B cell (primary cell): ENCODE measurements at regions not wholly inside any gene's neighbourhood (a gene's known extent, or its start where the extent isn't known, plus 50 kb on each side); places are given as distances from the start of the nearest gene placed in this dataset. TPM values are rescaled to one million over a fixed set of nuclear protein-coding genes. Genes with fewer than 3 reads are reported as not detected.
"Not testable (repeated sequence)": the region's sequence is repeated elsewhere in the genome, so short reads cannot be mapped to it uniquely, and the experiment has no call there.

ENCODE experiments used
- ATAC-seq: fragments of 200-7000 bp; cut with Tn5 transposase; one replicate; pipeline ENCODE4 v1.10.0; 2021; ENCODE audit warnings: low read depth, mild to moderate bottlenecking, moderate number of reproducible peaks, moderate library complexity
- CTCF ChIA-PET: fragments of 350-600 bp; sonication (Branson Sonifier 250); formaldehyde crosslinking; loops from one replicate; lab custom pipeline; 2021; ENCODE audit warnings: antibody characterized with exemption, inconsistent platforms; lab: Charles Lee
- POLR2A ChIA-PET: fragments of 350-600 bp; sonication (Branson Sonifier 250); formaldehyde crosslinking; loops from one replicate; lab custom pipeline; 2021; ENCODE audit warnings: antibody characterized with exemption; lab: Charles Lee
- DNase-seq: peaks from one replicate; pipeline ENCODE4 v3.0.0; 2013
- H2AFZ ChIP-seq: 2 replicates; pipeline ENCODE4 v1.6.1; 2012; ENCODE audit warnings: mild to moderate bottlenecking, low read depth, low read length; ENCODE audit not compliant: insufficient read depth, poor library complexity, severe bottlenecking
- H3K27ac ChIP-seq, 2 donors: 1 replicate in 1 of 2; 2 replicates in 1 of 2; pipeline ENCODE4 v1.5.1; 2012 to 2013; ENCODE audit warnings: low read length in 2 of 2, mild to moderate bottlenecking in 2 of 2, moderate library complexity in 1 of 2
- H3K27me3 ChIP-seq, 4 experiments: fragments of 200-600 bp in 1 of 4; sonication (generic) in 1 of 4; replicated peaks in 1 of 4; 1 replicate in 2 of 4; 2 replicates in 2 of 4; pipeline versions ENCODE4 v1.6.1 to v1.7.0; 2013 to 2016; ENCODE audit warnings: low read length in 3 of 4, mild to moderate bottlenecking in 2 of 4, mixed read lengths in 1 of 4, moderate library complexity in 1 of 4; ENCODE audit not compliant: insufficient read depth in 4 of 4, control insufficient read depth in 3 of 4; ENCODE audit errors: control extremely low read depth in 1 of 4
- H3K36me3 ChIP-seq, 2 experiments: replicated peaks in 1 of 2; 1 replicate in 1 of 2; 2 replicates in 1 of 2; pipeline versions ENCODE4 v1.6.1 to v1.7.1; 2013; ENCODE audit warnings: low read length in 1 of 2; ENCODE audit not compliant: insufficient read depth in 2 of 2, control insufficient read depth in 1 of 2; ENCODE audit errors: control extremely low read depth in 1 of 2, extremely low read depth in 1 of 2
- H3K4me1 ChIP-seq, 2 donors: fragments of 200-600 bp in 1 of 2; sonication (generic) in 1 of 2; 1 replicate in 1 of 2; 2 replicates in 1 of 2; pipeline versions ENCODE4 v1.5.1 to v1.6.1; 2013 to 2017; ENCODE audit warnings: low read length in 2 of 2; ENCODE audit not compliant: control insufficient read depth in 2 of 2, insufficient read depth in 2 of 2
- H3K4me2 ChIP-seq: replicated peaks from 2 replicates; pipeline ENCODE3; 2012; ENCODE audit warnings: mild to moderate bottlenecking, low read depth, low read length; ENCODE audit not compliant: poor library complexity, severe bottlenecking
- H3K4me3 ChIP-seq, 5 experiments: fragments of 200-600 bp in 1 of 5; sonication (generic) in 1 of 5; 1 replicate in 3 of 5; 2 replicates in 2 of 5; pipeline versions ENCODE4 v1.5.1 to v1.7.0; 2011 to 2016; ENCODE audit warnings: low read length in 4 of 5, mild to moderate bottlenecking in 4 of 5, low read depth in 2 of 5, control low read depth in 1 of 5, moderate library complexity in 1 of 5; ENCODE audit not compliant: insufficient read depth in 1 of 5; ENCODE audit errors: control extremely low read depth in 1 of 5, extremely low read depth in 1 of 5
- H3K79me2 ChIP-seq: fragments of 200-600 bp; sonication (generic); one replicate; pipeline ENCODE4 v1.6.0; 2016; ENCODE audit warnings: low read length; ENCODE audit not compliant: control insufficient read depth, insufficient read depth
- H3K9ac ChIP-seq: fragments of 200-600 bp; sonication (generic); 2 replicates; pipeline ENCODE4 v1.6.1; 2017; ENCODE audit warnings: mild to moderate bottlenecking, low read length, moderate library complexity
- H3K9me3 ChIP-seq, 3 donors: one replicate each; pipeline versions ENCODE4 v1.6.1 to v1.7.1; 2013; ENCODE audit warnings: low read length in 2 of 3; ENCODE audit not compliant: control insufficient read depth in 2 of 3, insufficient read depth in 1 of 3; ENCODE audit errors: control extremely low read depth in 1 of 3
- H4K20me1 ChIP-seq: 2 replicates; pipeline ENCODE4 v1.6.0; 2012; ENCODE audit warnings: mild to moderate bottlenecking, low read length; ENCODE audit not compliant: insufficient read depth, control insufficient read depth, poor library complexity, severe bottlenecking
- H3K27ac Mint-ChIP-seq: one replicate; pipeline ENCODE4 v1.8.0; 2021; ENCODE audit warnings: mixed read lengths
- H3K27me3 Mint-ChIP-seq: one replicate; pipeline ENCODE4 v1.8.0; 2021; ENCODE audit warnings: mixed read lengths
- H3K4me1 Mint-ChIP-seq: one replicate; pipeline ENCODE4 v1.8.0; 2021; ENCODE audit warnings: mixed read lengths
- H3K4me3 Mint-ChIP-seq: one replicate; pipeline ENCODE4 v1.8.0; 2021; ENCODE audit warnings: mixed read lengths
- H3K9me3 Mint-ChIP-seq: one replicate; pipeline ENCODE4 v1.8.0; 2022; ENCODE audit warnings: mixed read lengths; ENCODE audit not compliant: insufficient read depth
- WGBS: methylation state at CpG from one replicate; pipeline ENCODE4 v1.1.5; 2013; ENCODE audit warnings: missing lambda C conversion rate; ENCODE audit not compliant: insufficient coverage; 5-methylcytosine and 5-hydroxymethylcytosine counted together
- intact Hi-C: fragments of 100-400 bp; cut with micrococcal nuclease; formaldehyde crosslinking; loops from one replicate; pipeline ENCODE4 v1.10.0; 2022
- small RNA-seq: library from RNA; depleted of rRNA; stranded (forward); fragments of <200 nt; gene quantifications from one replicate; pipeline ENCODE3, GENCODE V24; 2012; ENCODE audit warnings: low replicate concordance, low read depth; ENCODE audit not compliant: insufficient read length

GRCh38 chr2:91667341-91667740 lies 2975.9 kb downstream of the RPIA start:
- not testable (repeated sequence) for H2AFZ ChIP-seq, H3K27me3 Mint-ChIP-seq

GRCh38 chr2:91685541-91685940 lies 2994.1 kb downstream of the RPIA start:
- WGBS: 29% methylated on average over 8 of the region's 36 CpGs
- H3K4me3 ChIP-seq, H3K79me2 ChIP-seq, CTCF ChIA-PET, POLR2A ChIA-PET, H3K27me3 Mint-ChIP-seq, intact Hi-C loops, H3K36me3 ChIP-seq, H3K4me1 Mint-ChIP-seq, H3K9me3 Mint-ChIP-seq, H2AFZ ChIP-seq, H3K9ac ChIP-seq, H3K4me2 ChIP-seq, H3K4me3 Mint-ChIP-seq, H3K27ac ChIP-seq, H3K9me3 ChIP-seq, H3K27me3 ChIP-seq, H3K4me1 ChIP-seq, DNase-seq, H3K27ac Mint-ChIP-seq, H4K20me1 ChIP-seq, ATAC-seq: not testable (repeated sequence)

More at GRCh38 chr2:91667341-91667740, 2975.9 kb downstream of the RPIA start:
- WGBS: no CpG with 5 or more reads among the region's 2 CpGs
- CTCF ChIA-PET, DNase-seq, H3K27ac Mint-ChIP-seq, H4K20me1 ChIP-seq, H3K27ac ChIP-seq, H3K4me1 ChIP-seq, H3K36me3 ChIP-seq, ATAC-seq, H3K4me3 ChIP-seq, intact Hi-C loops, H3K9ac ChIP-seq, H3K27me3 ChIP-seq, H3K4me1 Mint-ChIP-seq, H3K79me2 ChIP-seq, H3K4me3 Mint-ChIP-seq, H3K9me3 ChIP-seq, H3K9me3 Mint-ChIP-seq, H3K4me2 ChIP-seq, POLR2A ChIA-PET: not testable (repeated sequence)

- H3K27me3 Mint-ChIP-seq, intact Hi-C loops, H3K9me3 ChIP-seq, H2AFZ ChIP-seq, H3K4me2 ChIP-seq, H3K36me3 ChIP-seq, H3K4me1 ChIP-seq, H3K27ac ChIP-seq, H3K27me3 ChIP-seq, H3K79me2 ChIP-seq, H3K4me1 Mint-ChIP-seq, CTCF ChIA-PET, H4K20me1 ChIP-seq, H3K4me3 ChIP-seq, H3K9ac ChIP-seq, DNase-seq, POLR2A ChIA-PET, ATAC-seq, H3K9me3 Mint-ChIP-seq, H3K4me3 Mint-ChIP-seq, H3K27ac Mint-ChIP-seq: not testable (repeated sequence)
- WGBS: 17% methylated on average over 13 of the region's 42 CpGs
These were observed 2994.6 kb downstream of the RPIA start for GRCh38 chr2:91686046-91686445.

Small RNA genes in the stretch of these regions (small RNA-seq; reads per million reads assigned to genes)
- gene AC233266.1: not detected
- not detected for gene RNA5SP100
